ENCODE measurements at regions not wholly inside any gene's neighbourhood (a gene's known extent, or its start where the extent isn't known, plus 50 kb on each side); places are given as distances from the start of the nearest gene placed in this dataset.

- Histone ChIP-seq H3K36me3 (no peaks in the 10 kb centered on the region), H3K9me3 (no peaks in the 10 kb centered on the region), H3K4me3 (ENCODE audit: low read depth, low read length) (no peak overlapping the region), H3K27me3 (no peaks in the 10 kb centered on the region), H3K4me1 (no peaks in the 10 kb centered on the region)
- no peak for DNase-seq
- no peak for TF ChIP-seq CTCF (IDR thresholded peaks at IDR 0.05; ENCODE audit: low read depth, low read length)
Observed at GRCh38 chr4:138410266-138410665, 168.1 kb upstream of the SLC7A11 start.

- Histone ChIP-seq H3K27me3 (no peaks in the 10 kb centered on the region), H3K36me3 (no peaks in the 10 kb centered on the region), H3K9me3 (no peaks in the 10 kb centered on the region), H3K4me3 (ENCODE audit: low read depth, low read length) (no peak overlapping the region), H3K4me1 (no peaks in the 10 kb centered on the region)
- DNase-seq, result no peak
- no peak for TF ChIP-seq CTCF (IDR thresholded peaks at IDR 0.05; ENCODE audit: low read depth, low read length)
Observed at GRCh38 chr4:138409670-138410069, 167.5 kb upstream of the SLC7A11 start.

GRCh38 chr4:138408758-138409157 lies 166.6 kb upstream of the SLC7A11 start:
- Histone ChIP-seq H3K9me3 (no peaks in the 10 kb centered on the region), H3K27me3 (no peaks in the 10 kb centered on the region), H3K36me3 (no peaks in the 10 kb centered on the region), H3K4me1 (no peaks in the 10 kb centered on the region), H3K4me3 (ENCODE audit: low read depth, low read length) (no peak overlapping the region)
- no peak for TF ChIP-seq CTCF (IDR thresholded peaks at IDR 0.05; ENCODE audit: low read depth, low read length)
- no peak for DNase-seq

- no peak for DNase-seq
- no peak for TF ChIP-seq CTCF (IDR thresholded peaks at IDR 0.05; ENCODE audit: low read depth, low read length)
- H3K36me3 ChIP-seq, result no peaks in the 10 kb centered on the region
- H3K9me3 ChIP-seq, result no peaks in the 10 kb centered on the region
- no peaks in the 10 kb centered on the region for H3K27me3 ChIP-seq
- H3K4me3 ChIP-seq (ENCODE audit: low read depth, low read length), result no peak overlapping the region
- H3K4me1 ChIP-seq, result no peaks in the 10 kb centered on the region
Observed at GRCh38 chr4:138407329-138407728, 165.2 kb upstream of the SLC7A11 start.

GRCh38 chr4:138406876-138407275 lies 164.7 kb upstream of the SLC7A11 start:
- DNase-seq, result no peak

More at GRCh38 chr4:138406876-138407275, 164.7 kb upstream of the SLC7A11 start:
- H3K36me3 ChIP-seq, result no peaks in the 10 kb centered on the region
- no peak overlapping the region for H3K4me3 ChIP-seq (ENCODE audit: low read depth, low read length)
- H3K4me1 ChIP-seq, result no peaks in the 10 kb centered on the region
- TF ChIP-seq CTCF (IDR thresholded peaks at IDR 0.05; ENCODE audit: low read depth, low read length), result no peak
- H3K27me3 ChIP-seq, result no peaks in the 10 kb centered on the region
- H3K9me3 ChIP-seq, result no peaks in the 10 kb centered on the region
